GM12878 (cell line): ENCODE measurements at regions not wholly inside any gene's neighbourhood (a gene's known extent, or its start where the extent isn't known, plus 50 kb on each side); places are given as distances from the start of the nearest gene placed in this dataset.

Source experiments
- ATAC-seq: fragments of 200-7000 bp; cut with Tn5 transposase; 3 replicates; pipeline ENCODE4 v1.9.1; 2020; ENCODE audit warnings: mild to moderate bottlenecking, moderate library complexity
- BruUV-seq: library from RNA; stranded (reverse); fragments of 400-500 nt; replicated peaks from 2 replicates; lab custom pipeline; 2021; lab: Mats Ljungman, UMichigan
- CTCF ChIA-PET: fragments of 300-600 bp; sonication (Branson Sonifier 250); formaldehyde crosslinking; extraction: SDS; loops from one replicate; lab custom pipeline; 2021; ENCODE audit warnings: inconsistent platforms; lab: Yijun Ruan, JAX
- POLR2A ChIA-PET: fragments of 350-600 bp; formaldehyde crosslinking; extraction: SDS; loops from one replicate; lab custom pipeline; 2021; ENCODE audit warnings: inconsistent platforms; lab: Charles Lee
- RAD21 ChIA-PET: fragments of 300-600 bp; sonication (Branson Sonifier 250); formaldehyde crosslinking; loops from one replicate; lab custom pipeline; 2023; ENCODE audit warnings: antibody characterized with exemption; ENCODE audit not compliant: unreplicated experiment; lab: Charles Lee
- SMC1A ChIA-PET: fragments of 300-600 bp; sonication (Branson Sonifier 250); formaldehyde crosslinking; loops from one replicate; lab custom pipeline; 2023; ENCODE audit not compliant: unreplicated experiment, uncharacterized antibody; lab: Charles Lee
- DNase-seq: peaks from one replicate; pipeline ENCODE4 v3.0.0-alpha.2; 2011; ENCODE audit warnings: low read depth, low spot score
- FAIRE-seq: peaks from 3 replicates; lab custom pipeline; 2011; peaks lifted over from hg19 to GRCh38; lab: Jason Lieb, UNC
- H2AFZ ChIP-seq: 2 replicates; pipeline ENCODE4 v1.6.0; 2011; ENCODE audit warnings: low read depth, low read length, control low read depth; ENCODE audit not compliant: control insufficient read depth
- H3K27ac ChIP-seq: 2 replicates; pipeline ENCODE4 v1.5.1; 2011; ENCODE audit warnings: control low read depth; ENCODE audit not compliant: control insufficient read depth, insufficient read depth
- H3K27me3 ChIP-seq, 2 experiments: replicated peaks in 1 of 2; 2 replicates each; pipeline versions ENCODE4 v1.6.0 to v1.6.1; 2011; ENCODE audit warnings: low read length in 1 of 2; ENCODE audit not compliant: control insufficient read depth in 2 of 2, insufficient read depth in 2 of 2
- H3K36me3 ChIP-seq, 2 experiments: 2 replicates each; pipeline ENCODE4 v1.5.1; 2011; ENCODE audit warnings: low read length in 1 of 2; ENCODE audit not compliant: control insufficient read depth in 2 of 2, insufficient read depth in 2 of 2
- H3K4me1 ChIP-seq: 2 replicates; pipeline ENCODE4 v1.6.1; 2011; ENCODE audit warnings: mild to moderate bottlenecking, low read length, moderate library complexity, mixed read lengths; ENCODE audit not compliant: control insufficient read depth, insufficient read depth
- H3K4me2 ChIP-seq: 2 replicates; pipeline ENCODE4 v1.6.0; 2011; ENCODE audit warnings: control low read depth; ENCODE audit not compliant: control insufficient read depth, insufficient read depth
- H3K4me3 ChIP-seq: fragments of 200-600 bp; sonication (generic); 2 replicates; pipeline ENCODE4 v1.5.1; 2016
- H3K79me2 ChIP-seq: 2 replicates; pipeline ENCODE4 v1.6.0; 2011; ENCODE audit warnings: low read length; ENCODE audit not compliant: control insufficient read depth, insufficient read depth
- H3K9ac ChIP-seq: 2 replicates; pipeline ENCODE4 v1.8.0; 2011; ENCODE audit warnings: low read length, control low read depth, mixed read lengths; ENCODE audit not compliant: control insufficient read depth, insufficient read depth
- H3K9me3 ChIP-seq: replicated peaks from 3 replicates; pipeline ENCODE4 v1.5.1; 2011; ENCODE audit warnings: mild to moderate bottlenecking, low read length; ENCODE audit not compliant: control insufficient read depth, insufficient read depth
- H4K20me1 ChIP-seq: 2 replicates; pipeline ENCODE4 v1.6.0; 2011; ENCODE audit not compliant: control insufficient read depth, insufficient read depth
- BRCA1 ChIP-seq: IDR thresholded peaks from 2 replicates; pipeline ENCODE4 v1.6.1; 2011; ENCODE audit warnings: low read depth, low read length, improper control_type of control experiment
- CHD2 ChIP-seq: IDR thresholded peaks from 2 replicates; pipeline ENCODE4 v1.6.1; 2011; ENCODE audit warnings: low read depth, low read length, improper control_type of control experiment, borderline replicate concordance
- ESRRA ChIP-seq: IDR thresholded peaks from 2 replicates; pipeline ENCODE4 v1.6.1; 2012; ENCODE audit warnings: mild to moderate bottlenecking, low read length, improper control_type of control experiment
- HDAC6 ChIP-seq: fragments of 200-600 bp; sonication (generic); IDR thresholded peaks from one replicate; pipeline ENCODE4 v1.8.0; 2017; ENCODE audit warnings: antibody characterized with exemption; ENCODE audit not compliant: unreplicated experiment
- IRF3 ChIP-seq: fragments of 450-650 bp; IDR thresholded peaks from 2 replicates; pipeline ENCODE4 v1.6.1; 2014; ENCODE audit warnings: mild to moderate bottlenecking
- MLLT1 ChIP-seq: fragments of 450-650 bp; IDR thresholded peaks from 2 replicates; pipeline ENCODE4 v1.6.1; 2016; ENCODE audit warnings: mild to moderate bottlenecking
- MXI1 ChIP-seq: fragments of 150-350 bp; IDR thresholded peaks from 2 replicates; pipeline ENCODE4 v1.6.1; 2011; ENCODE audit warnings: low read depth, mild to moderate bottlenecking, inconsistent platforms, low read length, improper control_type of control experiment
- PBX3 ChIP-seq: IDR thresholded peaks from 2 replicates; pipeline ENCODE4 v1.6.1; 2011; ENCODE audit warnings: mild to moderate bottlenecking, low read depth, low read length, moderate library complexity; ENCODE audit not compliant: insufficient replicate concordance
- REST ChIP-seq: IDR thresholded peaks from 2 replicates; pipeline ENCODE4 v1.6.1; 2012; ENCODE audit warnings: mild to moderate bottlenecking, low read depth, low read length
- SMAD5 ChIP-seq: IDR thresholded peaks from 2 replicates; pipeline ENCODE4 v1.6.1; 2016; ENCODE audit warnings: antibody characterized with exemption, low read depth
- TAF1 ChIP-seq: IDR thresholded peaks from 2 replicates; pipeline ENCODE4 v1.6.1; 2011; ENCODE audit warnings: mild to moderate bottlenecking, low read depth, low read length, borderline replicate concordance
- TARDBP ChIP-seq: IDR thresholded peaks from 2 replicates; pipeline ENCODE4 v1.6.1; 2016; ENCODE audit warnings: borderline replicate concordance
- TCF3 ChIP-seq: IDR thresholded peaks from 2 replicates; pipeline ENCODE4 v1.6.1; 2012; ENCODE audit warnings: low read depth, mild to moderate bottlenecking, low read length, borderline replicate concordance; ENCODE audit not compliant: insufficient read depth
- TCF7 ChIP-seq: IDR thresholded peaks from 2 replicates; pipeline ENCODE4 v1.6.1; 2014; ENCODE audit warnings: antibody characterized with exemption, borderline replicate concordance
- ZZZ3 ChIP-seq: IDR thresholded peaks from 2 replicates; pipeline ENCODE4 v1.6.1; 2011; ENCODE audit warnings: low read depth; ENCODE audit not compliant: control insufficient read depth, insufficient read length
- WGBS: methylation state at CpG from one replicate; pipeline ENCODE4 v1.1.6; 2016; ENCODE audit warnings: low lambda C conversion rate; ENCODE audit not compliant: insufficient replicate concordance, insufficient coverage; ENCODE audit errors: missing lambda C conversion rate; 5-methylcytosine and 5-hydroxymethylcytosine counted together
- in situ Hi-C: fragments of 300-500 bp; cut with MboI; formaldehyde crosslinking; loops from 9 replicates; pipeline ENCODE4 v1.14.3; 2018; ENCODE audit warnings: mixed read lengths
- intact Hi-C: fragments of 100-400 bp; cut with micrococcal nuclease; formaldehyde crosslinking; loops from one replicate; pipeline ENCODE4 v1.14.2; 2022; ENCODE audit not compliant: unreplicated experiment

GRCh38 chr14:35931346-35931745, 105.2 kb downstream of the BRMS1L start (continued):
- TF ChIP-seq BRCA1 = no peak
- no peak for TF ChIP-seq MLLT1
- no peak for TF ChIP-seq TAF1
- no peak for TF ChIP-seq REST
- no peak for TF ChIP-seq HDAC6
- TF ChIP-seq MXI1 = no peak

- H3K4me3 ChIP-seq = no peak overlapping the region
- BruUV-seq = no TSS peak
- H3K27me3 ChIP-seq = no peaks in the 10 kb centered on the region
- peaks cover 14% of the 10 kb centered on the region; the same call in 1 of the 2 replicates for H3K4me1 ChIP-seq
- H3K4me2 ChIP-seq = no peak overlapping the region
- no peak overlapping the region for H3K27ac ChIP-seq
- ATAC-seq = no peak
- intact Hi-C loops = no loop called here
- TF ChIP-seq TCF7 (no peak), CHD2 (no peak), ZZZ3 (no peak), IRF3 (no peak), PBX3 (no peak), SMAD5 (no peak), TARDBP (no peak), ESRRA (no peak), TCF3 (no peak)
- TF ChIP-seq, all 136 proteins: peak for 0
- FAIRE-seq (no peak), DNase-seq (no peak)
- ChIA-PET CTCF (no interaction called here), POLR2A (no interaction called here), RAD21 (no interaction called here), SMC1A (no interaction called here)
- no peaks in the 10 kb centered on the region for H3K79me2 ChIP-seq
- no peaks in the 10 kb centered on the region for H3K36me3 ChIP-seq
- no peak overlapping the region for H3K9ac ChIP-seq
- H3K9me3 ChIP-seq = no peaks in the 10 kb centered on the region; the same call in 2 of the 3 replicates
- no peaks in the 10 kb centered on the region for H4K20me1 ChIP-seq
- in situ Hi-C loops = no loop called here
- 61% methylated on average over 4 of the region's 4 CpGs for WGBS
- H2AFZ ChIP-seq = no peak overlapping the region
Observed at GRCh38 chr14:35929186-35929585, 103.0 kb downstream of the BRMS1L start.
